Transverse colon (tissue), 4 donors: ENCODE measurements at regions not wholly inside any gene's neighbourhood (a gene's known extent, or its start where the extent isn't known, plus 50 kb on each side); places are given as distances from the start of the nearest gene placed in this dataset.
A peak's percentile ranks its signal among the peaks of the same experiment; 100 is the strongest.

Experiments
- DNase-seq: peaks from one replicate; pipeline ENCODE4 v3.0.0-alpha.2; 2019
- H3K27ac ChIP-seq, 4 donors: fragments of 200-600 bp; sonication (generic); 2 replicates each; pipeline ENCODE4 v1.5.1; 2016 to 2018; ENCODE audit warnings: inconsistent platforms in 4 of 4
- H3K27me3 ChIP-seq: fragments of 200-600 bp; sonication (generic); 2 replicates; pipeline ENCODE4 v1.5.1; 2017; ENCODE audit warnings: inconsistent platforms
- H3K36me3 ChIP-seq, 4 donors: fragments of 200-600 bp; sonication (generic); 2 replicates each; pipeline ENCODE4 v1.5.1; 2017 to 2019; ENCODE audit warnings: inconsistent platforms in 4 of 4
- H3K4me1 ChIP-seq, 4 donors: fragments of 200-600 bp; sonication (generic); 2 replicates each; pipeline ENCODE4 v1.5.1; 2017 to 2020; ENCODE audit warnings: inconsistent platforms in 4 of 4
- H3K4me3 ChIP-seq, 4 donors: fragments of 200-600 bp; sonication (generic); 1 replicate in 1 of 4; 2 replicates in 3 of 4; pipeline versions ENCODE4 v1.5.1 to v1.6.1; 2017 to 2019; ENCODE audit warnings: inconsistent platforms in 4 of 4
- H3K9me3 ChIP-seq, 2 donors: fragments of 200-600 bp; sonication (generic); 2 replicates each; pipeline ENCODE4 v1.5.1; 2017 to 2019; ENCODE audit warnings: inconsistent platforms in 2 of 2
- CTCF ChIP-seq, 5 experiments: fragments of 200-600 bp in 3 of 5; fragments of 450-650 bp in 2 of 5; sonication (generic) in 3 of 5; IDR thresholded peaks; 1 replicate in 2 of 5; 2 replicates in 3 of 5; pipeline ENCODE4 v1.5.1; 2016 to 2017; ENCODE audit warnings: antibody characterized with exemption in 5 of 5, inconsistent platforms in 3 of 5, mild to moderate bottlenecking in 2 of 5, moderate library complexity in 1 of 5
- EP300 ChIP-seq: sonication (generic); formaldehyde crosslinking; IDR thresholded peaks from one replicate; pipeline ENCODE4 v1.6.1; 2017; ENCODE audit warnings: antibody characterized with exemption, low read depth
- POLR2A ChIP-seq: fragments of 450-650 bp; IDR thresholded peaks from one replicate; pipeline ENCODE4 v1.6.1; 2016; ENCODE audit warnings: antibody characterized with exemption, mild to moderate bottlenecking, moderate library complexity
- POLR2AphosphoS5 ChIP-seq, 3 donors: sonication (generic); formaldehyde crosslinking; IDR thresholded peaks; one replicate each; pipeline ENCODE4 v1.6.1; 2016; ENCODE audit warnings: antibody characterized with exemption in 3 of 3
- WGBS, 2 donors: methylation state at CpG; one replicate each; pipeline ENCODE4 v1.1.5; 2018; ENCODE audit warnings: low coverage in 1 of 2; 5-methylcytosine and 5-hydroxymethylcytosine counted together
- in situ Hi-C, 4 donors: fragments of 200-750 bp; cut with MboI; loops; one replicate each; pipeline versions ENCODE4 v1.15.0 to v1.15.1; 2017; ENCODE audit warnings: low sequenced_read_pairs in 3 of 4, low pct_ligation_motif_present in 1 of 4, low pct_unique_long_range_greater_than_20kb in 1 of 4
- intact Hi-C: fragments of 100-400 bp; cut with DNase I; formaldehyde crosslinking; loops from one replicate; pipeline ENCODE4 v1.15.1; 2023; ENCODE audit warnings: low total_unique reads

GRCh38 chr11:119888119-119888518 is 159.1 kb upstream of the NECTIN1 start:
- no peak for TF ChIP-seq EP300
- TF ChIP-seq POLR2A, result no peak
- no peak for TF ChIP-seq CTCF (IDR thresholded peaks at IDR 0.05)
- TF ChIP-seq POLR2AphosphoS5 (IDR thresholded peaks at IDR 0.05), result no peak
- H3K4me3 ChIP-seq, result no peak overlapping the region
- H3K9me3 ChIP-seq, result no peaks in the 10 kb centered on the region
- H3K27me3 ChIP-seq, result no peaks in the 10 kb centered on the region
- no peak overlapping the region for H3K27ac ChIP-seq
- in situ Hi-C loops, result no loop called here
- no peaks in the 10 kb centered on the region for H3K36me3 ChIP-seq
- intact Hi-C loops, result no loop called here
- whole genome bisulfite sequencing, 2 donors, result 39% methylated on average over 5 of the region's 5 CpGs; no CpG with 5 or more reads in 1 of the 2 donors
- H3K4me1 ChIP-seq, result peaks cover 0 to 7% (median 3%) of the 10 kb centered on the region in 4 donors
- DNase-seq, result no peak

- H3K4me3 ChIP-seq, result no peak overlapping the region
- no peaks in the 10 kb centered on the region for H3K9me3 ChIP-seq
- no peak for DNase-seq
- no peaks in the 10 kb centered on the region for H3K36me3 ChIP-seq
- WGBS, 2 donors, result 60 to 88% methylated on average over 1 to 11 of the region's 11 CpGs
- no peaks in the 10 kb centered on the region for H3K27me3 ChIP-seq
- H3K27ac ChIP-seq, result peak overlapping the region in 1 of 4 donors; percentile 47
- no peak for TF ChIP-seq CTCF (IDR thresholded peaks at IDR 0.05)
- no peak for TF ChIP-seq EP300
- H3K4me1 ChIP-seq, result peaks cover 0 to 11% (median 3%) of the 10 kb centered on the region in 4 donors
- intact Hi-C loops, result no loop called here
- in situ Hi-C loops, result no loop called here
These were observed 157.7 kb upstream of the NECTIN1 start for GRCh38 chr11:119886667-119887230.

- in situ Hi-C loops (no loop called here), intact Hi-C loops (no loop called here)
- H3K9me3 ChIP-seq, result no peaks in the 10 kb centered on the region
- peak; percentile 58 for DNase-seq
- no peak for TF ChIP-seq EP300
- peak in 1 of 3 donors; percentile 50 for TF ChIP-seq POLR2AphosphoS5 (IDR thresholded peaks at IDR 0.05)
- no peaks in the 10 kb centered on the region for H3K36me3 ChIP-seq
- no peaks in the 10 kb centered on the region for H3K27me3 ChIP-seq
- WGBS, 2 donors, result 56% methylated on average over 5 of the region's 5 CpGs; no CpG with 5 or more reads in 1 of the 2 donors
- H3K27ac ChIP-seq, result peak overlapping the region; percentile 8 to 47 (median 30)
- H3K4me3 ChIP-seq, result no peak overlapping the region
- peaks cover 0 to 11% (median 3%) of the 10 kb centered on the region in 4 donors for H3K4me1 ChIP-seq
These were observed 157.0 kb upstream of the NECTIN1 start for GRCh38 chr11:119885861-119886567.

- 68 to 74% methylated on average over 4 to 5 of the region's 5 CpGs for WGBS, 2 donors
- DNase-seq, result no peak
- in situ Hi-C loops, result no loop called here
These were observed 156.1 kb upstream of the NECTIN1 start for GRCh38 chr11:119885067-119885466.

More at GRCh38 chr11:119885067-119885466, 156.1 kb upstream of the NECTIN1 start:
- Histone ChIP-seq H3K4me3 (no peak overlapping the region), H3K9me3 (no peaks in the 10 kb centered on the region), H3K27ac (peak overlapping the region in 2 of 4 donors; percentile 8 to 40), H3K36me3 (no peaks in the 10 kb centered on the region), H3K27me3 (no peaks in the 10 kb centered on the region), H3K4me1 (peaks cover 0 to 11% (median 3%) of the 10 kb centered on the region in 4 donors)
- TF ChIP-seq CTCF (IDR thresholded peaks at IDR 0.05) (no peak), POLR2A (no peak), POLR2AphosphoS5 (IDR thresholded peaks at IDR 0.05) (no peak), EP300 (no peak)
- intact Hi-C loops, result no loop called here
